Left hindlimb (tissue), 1 donor: ENCODE measurements at regions not wholly inside any gene's neighbourhood (a gene's known extent, or its start where the extent isn't known, plus 50 kb on each side); places are given as distances from the start of the nearest gene placed in this dataset.
"Not testable (repeated sequence)": the region's sequence is repeated elsewhere in the genome, so short reads cannot be mapped to it uniquely, and the experiment has no call there.

Experiments used
- DNase-seq: peaks from one replicate; pipeline ENCODE4 v3.0.0-alpha.2; 2018

DNA sequence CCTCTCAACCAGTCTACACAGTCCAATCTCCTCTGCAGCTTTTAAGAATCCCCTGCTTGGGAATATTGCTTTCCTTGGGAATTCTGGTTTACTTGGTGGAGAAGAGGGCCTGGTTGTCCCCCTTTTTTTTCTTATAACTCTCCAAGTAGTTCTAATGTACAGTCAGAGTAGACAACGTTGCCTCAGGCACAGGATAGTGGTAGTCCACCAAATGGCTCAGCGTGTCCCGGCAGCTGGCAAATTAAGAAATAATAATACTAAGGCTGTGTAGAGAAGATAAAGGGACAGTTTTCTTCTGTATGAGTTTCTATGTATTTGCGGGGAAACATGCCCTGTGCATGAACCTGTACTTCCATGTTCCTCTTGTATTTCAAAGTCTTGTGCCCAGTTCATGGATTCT is 145.7 kb upstream of the RREB1 start:
- no peak for DNase-seq

DNA sequence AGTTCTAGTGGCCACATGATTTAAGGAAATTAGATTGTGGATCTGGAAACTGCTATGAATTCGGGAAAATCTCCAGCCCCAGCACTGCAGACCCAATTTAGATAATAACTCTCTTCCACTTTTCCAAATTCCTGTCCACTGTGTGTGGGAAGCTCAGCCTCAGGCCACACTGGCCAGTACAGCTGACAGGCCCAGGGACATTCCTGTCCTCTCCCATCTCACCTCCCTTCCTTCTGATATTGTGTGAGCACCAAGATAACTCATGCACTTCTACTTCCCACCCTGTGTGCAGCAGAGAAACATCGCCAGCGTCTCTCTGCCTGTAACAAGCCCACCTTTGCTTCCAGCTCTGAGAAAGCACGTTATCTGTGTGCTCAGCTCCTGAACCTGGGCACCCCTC is 145.1 kb upstream of the RREB1 start:
- no peak for DNase-seq

DNA sequence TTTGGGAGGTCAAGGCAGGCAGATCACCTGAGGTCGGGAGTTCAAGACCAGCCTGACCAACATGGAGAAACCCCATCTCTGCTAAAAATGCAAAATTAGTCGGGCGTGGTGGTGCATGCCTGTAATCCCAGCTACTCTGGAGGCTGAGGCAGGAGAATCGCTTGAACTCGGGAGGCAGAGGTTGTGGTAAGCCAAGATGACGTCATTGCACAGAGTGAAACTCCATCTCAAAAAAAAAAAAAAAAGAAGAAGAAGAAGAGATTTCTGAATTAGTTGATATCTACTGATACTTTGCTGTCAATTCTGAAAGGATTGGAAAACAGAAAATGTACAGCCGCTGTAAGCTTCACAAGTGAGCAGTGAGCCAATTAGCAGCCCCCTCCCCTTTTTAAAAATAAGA is 144.4 kb upstream of the RREB1 start:
- not testable (repeated sequence) for DNase-seq

DNA sequence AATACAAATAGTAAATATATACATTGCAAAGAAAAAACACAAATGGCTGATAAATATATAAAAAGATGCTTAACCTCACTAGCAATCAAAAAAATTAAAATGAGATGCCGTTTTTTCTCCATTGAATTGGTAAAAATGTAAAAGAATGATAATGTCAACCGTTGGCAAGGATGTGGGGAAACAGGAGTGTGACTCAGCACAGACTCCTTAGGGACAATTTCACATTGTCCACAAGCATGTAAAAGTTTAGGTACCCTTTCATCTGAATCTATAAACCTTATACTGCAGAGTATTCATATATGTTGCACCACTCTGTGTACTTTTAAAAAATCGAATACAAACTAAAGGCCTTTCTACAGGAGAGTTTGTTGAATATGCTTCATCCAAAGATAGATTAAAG is 143.1 kb upstream of the RREB1 start:
- DNase-seq = no peak

DNA sequence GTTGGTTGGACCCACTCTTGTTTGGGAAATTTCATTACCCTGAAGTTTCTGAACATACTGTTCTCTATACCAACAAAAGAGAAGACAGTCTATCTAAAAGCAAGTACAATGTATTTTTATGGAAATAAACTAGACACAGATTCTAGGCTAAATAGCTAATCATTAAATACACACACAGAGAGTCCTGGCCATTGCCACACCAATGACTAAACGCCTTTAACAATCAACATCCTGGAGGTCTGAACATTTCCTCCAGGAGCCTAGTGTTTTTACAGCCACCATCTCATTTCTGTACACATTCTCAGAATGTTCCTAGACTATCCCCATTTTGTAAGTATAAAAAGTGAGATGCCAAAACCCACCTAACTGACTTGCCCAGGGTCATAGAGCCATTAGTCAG is 141.6 kb upstream of the RREB1 start:
- DNase-seq = no peak

DNA sequence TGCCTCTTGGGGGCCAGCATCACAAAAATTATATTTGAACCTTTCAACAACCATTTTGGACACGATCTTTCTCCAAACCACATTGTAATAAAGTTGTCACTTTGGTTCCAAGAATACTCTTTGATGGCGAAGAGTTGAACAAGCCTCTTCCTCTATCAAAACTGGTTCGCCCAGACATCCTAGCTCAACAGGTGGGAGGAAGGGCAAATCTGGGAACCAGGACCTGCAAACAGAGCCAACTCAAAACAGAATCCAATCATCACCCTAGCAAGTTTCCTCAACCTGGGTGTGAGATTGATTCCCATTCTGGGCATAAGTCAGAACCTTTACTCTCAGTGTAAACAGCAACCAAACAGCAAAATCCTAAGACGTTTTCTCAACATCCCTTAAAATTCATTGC is 141.2 kb upstream of the RREB1 start:
- no peak for DNase-seq

DNA sequence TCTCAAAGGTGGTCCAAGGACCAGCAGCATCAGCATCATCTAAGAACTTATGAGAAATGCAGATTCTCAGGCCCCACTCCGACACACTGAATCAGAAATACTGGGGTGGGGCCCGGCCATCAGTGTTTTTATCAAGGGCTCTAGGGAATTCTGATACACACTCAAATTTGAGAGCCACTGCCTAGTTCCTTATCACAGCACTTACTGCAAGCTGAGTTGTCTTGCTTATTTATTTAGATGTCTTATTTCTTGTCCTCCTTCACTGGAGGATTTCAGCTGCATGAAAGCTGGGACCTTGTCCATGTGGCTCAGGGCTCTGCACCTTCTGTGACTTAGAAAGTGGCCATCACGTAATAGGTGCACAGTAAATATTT is 139.4 kb upstream of the RREB1 start:
- DNase-seq = no peak

DNA sequence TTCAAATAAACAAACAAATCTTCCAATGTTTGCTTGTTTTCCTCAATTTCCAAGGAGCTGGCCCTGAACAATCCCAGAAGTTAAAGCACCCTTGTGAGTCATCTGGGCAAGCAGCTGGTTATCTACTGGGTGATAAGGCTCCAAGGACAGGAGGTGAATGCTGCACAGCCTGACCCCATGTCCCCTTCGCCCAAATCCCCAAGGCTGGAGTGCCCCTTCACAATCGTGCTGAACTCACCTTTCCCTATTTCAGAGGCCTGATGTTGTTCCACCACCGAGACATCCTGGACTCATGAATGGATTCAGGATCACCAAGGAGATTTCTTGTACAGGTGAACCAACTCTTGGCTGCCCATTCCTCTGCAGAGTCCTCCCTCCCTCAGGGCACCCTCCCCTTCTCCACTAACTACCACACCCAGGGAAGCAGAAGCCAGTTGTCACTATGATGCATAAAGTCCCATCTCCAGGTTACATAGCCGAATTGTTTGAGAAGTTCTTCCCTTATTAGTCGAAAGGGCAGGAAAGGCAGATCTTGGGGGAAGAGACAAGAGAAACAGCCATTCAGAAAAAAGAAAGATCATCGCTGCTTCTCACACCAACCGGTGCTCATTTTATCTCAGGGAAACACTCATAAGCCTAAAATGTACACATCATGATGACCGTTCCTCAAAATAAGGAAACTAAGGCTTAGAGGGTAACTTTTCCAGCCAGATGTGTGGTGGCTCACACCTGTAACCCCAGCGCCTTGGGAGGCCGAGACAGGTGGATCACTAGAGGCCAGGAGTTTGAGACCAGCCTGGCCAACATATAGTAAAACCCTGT is 138.8 kb upstream of the RREB1 start:
- no peak for DNase-seq

DNA sequence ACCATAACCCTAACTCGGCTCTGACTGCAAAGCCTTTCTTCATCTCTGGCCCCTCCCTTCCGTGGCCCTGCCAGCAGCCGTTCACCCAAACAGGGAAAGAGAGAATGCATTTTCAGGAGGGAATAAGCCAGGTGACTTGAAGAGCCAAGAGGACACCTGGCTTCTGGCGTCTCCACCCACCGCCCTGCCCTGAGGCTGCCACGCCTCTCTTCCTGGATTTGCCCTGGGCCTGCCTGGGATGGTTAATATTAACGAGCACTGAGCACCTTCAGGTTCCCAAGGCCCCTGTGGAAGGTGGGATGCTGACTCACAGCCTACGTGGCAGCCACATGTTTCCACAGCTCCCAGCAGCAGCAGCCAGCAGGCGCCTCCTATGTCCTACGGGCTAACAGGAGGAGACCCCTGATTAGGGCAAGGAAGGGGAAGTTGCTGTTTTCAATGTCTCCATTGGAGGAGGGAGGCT is 138.0 kb upstream of the RREB1 start:
- DNase-seq = no peak

DNA sequence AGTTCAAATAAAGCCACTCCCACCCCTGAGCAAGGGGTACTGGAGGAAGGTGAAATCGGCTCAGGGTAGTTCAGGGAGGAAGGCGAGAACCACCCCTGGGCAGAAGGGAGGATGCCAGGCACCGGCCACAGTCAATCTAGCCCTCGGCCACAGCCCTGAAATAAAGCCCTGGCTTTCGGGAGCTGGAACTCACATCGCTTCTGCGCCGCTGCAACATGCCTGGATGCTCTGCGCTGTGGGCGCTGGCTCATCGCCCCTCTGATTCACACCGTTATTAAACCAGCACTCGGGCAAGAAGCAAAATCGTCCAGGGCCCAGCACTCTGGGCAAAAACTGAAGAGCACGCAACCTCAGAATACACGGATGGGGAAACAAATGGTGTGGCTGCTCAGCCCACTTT is 136.9 kb upstream of the RREB1 start:
- DNase-seq = no peak

DNA sequence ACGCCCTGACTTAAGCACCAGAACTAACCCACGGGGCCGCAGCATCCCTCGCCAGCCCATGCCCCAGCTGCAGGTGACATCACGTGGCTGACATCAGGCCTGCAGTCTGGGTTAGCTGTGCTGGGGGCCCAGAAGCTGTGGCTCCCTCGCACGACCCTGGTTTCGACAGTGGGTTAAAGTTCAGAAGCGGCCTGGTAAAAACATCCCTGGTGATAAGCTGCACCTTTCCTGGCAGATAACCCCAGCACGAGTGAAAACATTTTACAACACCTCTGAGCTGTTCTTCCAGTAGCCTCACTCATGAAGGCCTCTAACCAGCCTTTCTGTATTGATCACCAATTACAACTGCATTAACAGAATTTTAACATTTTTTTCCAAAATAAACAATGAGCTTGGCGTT is 136.4 kb upstream of the RREB1 start:
- DNase-seq = no peak

DNA sequence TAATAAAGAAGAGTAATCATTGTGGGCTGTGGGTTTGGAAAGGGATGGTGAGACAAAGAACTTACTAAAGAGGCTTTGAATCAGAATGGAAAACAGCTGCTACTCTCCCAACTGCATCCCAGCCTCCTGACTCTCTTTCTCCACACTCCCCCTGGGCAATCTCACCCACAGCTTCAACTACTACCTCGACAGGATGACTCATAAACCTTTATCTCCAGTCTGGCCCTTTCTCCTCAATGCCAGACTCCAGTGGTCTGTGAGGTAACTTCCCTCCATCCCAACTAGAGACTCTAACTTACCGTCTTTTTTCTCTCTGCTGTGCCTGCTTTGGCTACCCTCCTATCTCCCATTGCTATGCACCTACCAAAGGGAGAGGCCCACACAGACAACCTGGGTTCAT is 135.3 kb upstream of the RREB1 start:
- no peak for DNase-seq

DNA sequence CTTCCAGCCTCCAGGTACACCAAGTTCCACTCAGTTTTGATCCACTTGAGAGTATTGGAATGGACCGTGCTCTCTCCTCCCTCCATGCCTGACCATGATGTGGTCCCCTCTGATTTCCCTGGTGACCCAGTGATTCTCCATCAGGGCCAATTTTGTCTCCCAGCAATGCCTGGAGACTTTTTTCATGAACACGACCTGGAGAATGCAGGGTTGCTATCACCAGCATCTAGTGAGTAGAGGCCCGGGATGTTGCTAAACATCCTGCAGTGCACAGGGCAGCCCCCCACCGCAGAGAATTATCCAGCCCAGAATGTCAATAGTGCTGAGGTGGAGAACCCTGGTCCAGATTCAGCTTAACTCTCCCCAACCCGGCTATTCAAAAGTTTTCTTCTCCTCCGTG is 134.0 kb upstream of the RREB1 start:
- DNase-seq = no peak

DNA sequence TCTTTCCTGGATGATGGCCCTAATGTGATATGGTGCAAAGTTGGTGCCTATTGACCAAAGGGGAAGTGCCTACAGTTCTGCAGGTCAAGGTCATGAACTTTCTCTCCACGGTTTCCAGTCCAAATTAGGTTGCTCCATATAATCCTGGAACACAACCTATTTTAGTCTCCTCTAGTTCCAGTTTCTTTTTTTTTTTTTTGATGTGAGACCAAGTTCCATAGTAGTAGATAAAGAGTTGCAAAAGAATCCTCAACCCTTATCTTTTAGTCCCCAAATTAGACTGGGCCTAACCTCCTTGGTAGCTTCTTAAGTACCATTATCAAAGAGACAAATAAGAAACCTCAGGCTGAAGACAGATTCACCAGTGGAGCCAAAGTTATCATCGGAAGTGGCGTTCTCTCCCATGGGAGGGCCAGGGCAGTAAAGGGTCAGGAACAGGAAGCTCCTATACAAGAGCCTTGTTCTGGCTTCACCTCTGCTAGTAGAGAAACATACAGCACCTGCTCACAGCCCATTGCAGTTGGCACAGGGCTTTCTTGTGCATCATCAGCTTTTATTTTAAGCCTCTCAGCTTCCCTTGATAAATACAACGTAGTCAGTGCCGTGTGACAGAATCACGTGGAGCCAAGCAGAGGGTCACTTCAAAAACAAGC is 132.2 kb upstream of the RREB1 start:
- DNase-seq = no peak

DNA sequence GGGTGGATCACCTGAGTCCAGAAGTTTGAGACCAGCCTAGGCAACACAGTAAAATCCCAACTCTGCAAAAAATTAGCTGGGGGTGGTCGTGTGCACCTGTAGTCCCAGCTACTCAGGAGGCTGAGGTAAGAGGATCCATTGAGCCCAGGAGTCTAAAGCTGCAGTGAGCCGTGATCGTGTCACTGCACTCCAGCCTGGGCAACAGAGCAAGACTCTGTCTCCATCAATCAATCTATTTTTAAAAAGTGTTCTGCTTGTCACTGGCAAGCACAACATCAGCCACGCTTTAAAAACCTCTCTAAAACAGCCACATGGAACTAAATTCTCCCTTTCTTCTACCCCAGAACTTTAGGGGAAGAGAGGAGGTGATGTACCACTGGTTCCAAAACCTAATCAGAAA is 131.6 kb upstream of the RREB1 start:
- no peak for DNase-seq

DNA sequence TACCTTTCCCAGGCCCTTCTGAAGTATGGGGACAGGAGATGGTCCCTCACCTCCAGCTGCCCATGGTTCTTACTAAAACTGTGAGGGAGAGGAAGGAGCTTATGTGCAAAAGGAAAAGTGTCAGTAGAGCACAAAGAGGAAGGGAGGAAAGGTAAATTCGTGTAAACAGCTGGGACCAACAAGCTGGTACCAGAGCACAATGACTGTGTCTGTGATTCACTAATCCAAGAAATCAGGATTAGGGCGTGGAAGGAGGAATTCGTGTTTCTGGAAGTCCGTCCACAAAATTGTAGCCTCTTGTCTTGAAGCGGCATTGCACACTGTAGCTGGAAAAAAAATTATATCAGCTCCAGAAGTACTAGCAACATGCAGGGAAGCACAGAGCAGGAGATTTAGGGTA is 129.0 kb upstream of the RREB1 start:
- no peak for DNase-seq

DNA sequence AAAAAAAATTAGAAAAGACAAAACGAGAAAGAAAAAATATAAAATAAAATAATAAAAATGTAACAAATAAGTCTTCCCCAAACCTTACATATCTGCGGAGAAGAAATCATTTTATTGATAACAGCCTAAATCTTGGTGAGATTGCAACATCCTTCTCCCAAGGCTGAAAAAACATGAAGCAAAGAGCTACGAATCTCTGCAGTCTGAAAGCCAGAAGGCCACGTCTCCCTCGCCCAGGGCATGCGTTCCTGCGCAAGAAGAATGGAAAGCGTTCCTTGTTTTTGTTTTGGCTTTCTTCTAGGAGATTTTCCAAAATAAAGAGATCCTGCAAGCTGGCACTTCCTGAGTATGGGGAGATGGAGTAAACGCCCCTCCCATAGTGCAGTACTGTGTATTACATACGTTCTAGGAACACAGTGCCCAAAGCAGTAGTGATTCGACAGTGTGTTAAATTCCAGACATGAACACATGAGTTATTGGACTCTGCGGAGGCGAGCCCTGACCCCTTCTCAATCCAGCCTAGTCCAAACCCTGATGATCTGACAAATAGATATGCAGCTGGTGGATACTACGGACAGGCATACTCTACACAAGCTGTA is 126.7 kb upstream of the RREB1 start:
- DNase-seq = no peak

DNA sequence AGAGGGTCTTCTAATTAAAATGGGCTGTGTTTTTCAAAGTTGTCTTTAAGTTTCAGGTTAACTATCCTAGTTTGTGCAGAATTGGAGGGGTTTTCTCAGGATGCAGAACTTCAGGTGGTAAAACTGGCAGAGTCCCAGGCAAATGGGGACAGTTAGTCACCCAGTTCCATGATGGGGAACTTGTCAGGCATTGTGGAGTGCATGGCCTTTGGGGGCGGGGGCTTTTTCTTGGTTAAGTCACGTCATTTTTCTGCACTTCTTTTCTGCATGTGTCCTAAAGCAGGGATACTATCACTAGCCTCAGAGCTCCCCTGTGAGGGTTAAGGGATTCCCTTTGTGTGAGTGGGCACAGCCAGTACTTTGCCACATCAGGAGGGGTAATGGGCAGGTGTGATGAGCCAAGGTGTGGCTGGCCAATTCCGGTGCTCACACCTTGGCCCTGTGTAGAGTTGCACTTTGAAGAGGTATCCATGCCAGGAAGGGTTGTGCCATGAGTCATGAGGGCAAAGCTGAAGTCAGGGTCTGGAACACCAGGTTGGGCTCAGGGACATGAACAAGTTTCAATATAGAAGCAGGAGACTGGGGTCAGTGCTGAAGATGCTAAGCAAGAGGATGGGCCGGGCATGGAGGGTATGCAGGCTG is 126.0 kb upstream of the RREB1 start:
- no peak for DNase-seq

DNA sequence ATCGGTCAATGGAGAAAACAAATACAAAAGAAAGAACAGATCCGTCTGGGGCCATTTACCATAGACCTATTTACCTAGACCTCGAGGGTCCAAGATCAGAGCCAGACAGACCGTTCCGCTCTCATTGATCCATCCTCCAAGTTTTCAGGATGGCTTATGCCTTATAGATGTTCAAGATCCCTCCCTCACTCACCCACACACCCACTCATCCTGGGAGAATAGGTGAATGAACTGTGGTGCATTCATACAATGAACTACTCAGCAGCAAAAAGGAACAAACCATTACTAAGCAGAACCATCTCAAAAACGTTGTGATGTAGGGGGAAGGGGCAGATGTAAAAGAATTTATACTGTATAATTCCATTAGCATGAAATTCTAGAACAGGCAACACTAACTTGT is 125.1 kb upstream of the RREB1 start:
- DNase-seq = no peak

DNA sequence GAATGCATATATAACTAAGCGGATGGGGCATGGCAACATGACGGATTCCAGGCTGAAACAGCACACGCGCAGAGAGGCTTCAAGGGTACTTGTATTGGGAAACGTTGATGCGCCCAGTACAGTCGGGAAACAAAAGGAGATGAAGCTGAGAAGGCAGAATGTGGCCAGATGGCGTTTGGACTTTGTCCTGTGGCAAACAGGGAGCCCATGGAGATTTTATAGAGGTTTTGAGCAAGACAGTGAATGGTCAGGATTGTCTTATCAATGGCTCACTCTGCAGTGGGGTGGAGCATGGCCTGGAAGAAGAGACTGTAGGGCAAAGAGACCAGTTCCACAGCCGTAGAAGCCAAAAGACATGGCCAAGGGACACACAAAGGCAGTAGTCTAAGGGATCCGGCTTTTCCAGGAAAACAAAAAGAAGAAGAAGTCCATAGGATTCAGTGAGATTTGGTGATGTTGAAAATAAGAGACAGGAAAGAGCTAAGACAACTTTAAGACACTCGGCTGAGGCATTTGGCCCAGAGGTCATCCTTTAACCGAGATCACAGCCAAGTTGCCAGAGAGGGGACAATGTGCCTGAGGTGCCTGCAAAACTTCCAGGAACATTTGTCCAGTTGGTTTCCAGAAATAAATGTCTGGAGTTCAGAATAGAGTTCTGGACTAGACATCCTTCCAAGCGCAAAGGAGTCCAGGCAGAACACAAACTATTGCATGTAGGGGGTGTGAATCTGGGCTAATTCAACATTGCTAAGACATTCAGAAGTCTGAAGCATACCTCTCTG is 123.0 kb upstream of the RREB1 start:
- DNase-seq = no peak

DNA sequence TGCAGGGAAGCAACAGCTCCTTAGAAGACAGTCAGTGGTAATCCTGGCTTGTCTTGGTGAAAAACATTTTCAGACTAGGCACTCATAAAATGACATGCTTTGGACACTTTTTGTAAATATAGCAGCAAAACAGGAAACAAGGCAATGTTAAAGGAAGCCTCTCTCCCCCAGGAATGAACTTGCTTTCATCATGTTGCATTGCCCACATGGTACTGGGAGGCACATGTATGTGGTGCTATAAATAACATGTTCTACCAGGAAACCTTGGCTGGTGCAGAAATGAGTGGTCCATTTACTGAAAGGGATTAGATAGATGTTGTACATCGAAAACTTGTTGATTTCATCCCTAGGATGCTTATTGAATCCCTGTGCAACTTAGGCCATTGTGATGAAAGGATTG is 121.4 kb upstream of the RREB1 start:
- no peak for DNase-seq

DNA sequence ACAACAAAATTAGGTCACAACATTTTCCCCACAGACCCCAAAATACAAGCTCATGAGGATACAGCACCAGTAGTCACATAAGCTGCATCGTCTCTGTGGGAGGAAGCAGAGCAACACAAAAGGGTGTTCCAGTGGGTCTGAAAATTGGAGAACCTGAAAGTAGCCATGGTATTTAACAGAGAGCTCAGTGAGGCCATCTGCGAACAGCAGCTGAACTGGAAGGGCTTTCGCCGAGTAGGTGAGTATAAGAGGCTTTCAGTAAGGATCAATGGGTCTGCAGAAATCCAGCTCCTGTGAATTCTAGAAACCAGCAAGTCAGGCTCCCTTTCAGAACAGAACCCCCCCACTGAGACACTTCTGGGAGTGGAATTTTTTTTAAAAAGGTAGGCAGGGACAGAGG is 120.0 kb upstream of the RREB1 start:
- no peak for DNase-seq

DNA sequence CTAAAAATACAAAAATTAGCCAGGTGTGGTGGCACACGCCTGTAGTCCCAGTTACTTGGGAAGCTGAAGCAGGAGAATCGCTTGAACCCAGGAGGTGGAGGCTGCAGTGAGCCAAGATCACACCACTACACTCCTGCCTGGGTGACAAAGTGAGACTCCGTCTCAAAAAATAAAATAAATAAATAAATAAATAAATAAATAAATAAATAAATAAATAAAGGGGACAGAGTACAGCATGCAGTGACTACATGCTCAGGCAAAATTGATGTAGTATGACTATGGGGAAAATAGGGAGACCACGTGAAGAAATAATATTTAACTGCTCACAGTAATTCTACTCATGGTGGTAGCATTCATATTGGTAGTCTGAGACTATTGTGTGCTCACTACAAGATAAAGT is 117.7 kb upstream of the RREB1 start:
- DNase-seq = not testable (repeated sequence)
